Ishikawa (cell line): ENCODE measurements at regions not wholly inside any gene's neighbourhood (a gene's known extent, or its start where the extent isn't known, plus 50 kb on each side); places are given as distances from the start of the nearest gene placed in this dataset.

Experiments used
- CEBPB ChIP-seq: IDR thresholded peaks from 2 replicates; pipeline ENCODE4 v1.6.1; 2012
- CREB1 ChIP-seq: IDR thresholded peaks from 2 replicates; pipeline ENCODE4 v1.6.1; 2012; ENCODE audit warnings: low read depth
- EGR1 ChIP-seq: IDR thresholded peaks from 2 replicates; pipeline ENCODE4 v1.6.1; 2012
- EP300 ChIP-seq: IDR thresholded peaks from 2 replicates; pipeline ENCODE4 v1.6.1; 2012; ENCODE audit warnings: borderline replicate concordance
- FOXM1 ChIP-seq: IDR thresholded peaks from 2 replicates; pipeline ENCODE4 v1.6.1; 2012; ENCODE audit warnings: low read depth, borderline replicate concordance
- MAX ChIP-seq: IDR thresholded peaks from 2 replicates; pipeline ENCODE4 v1.6.1; 2012
- NFIC ChIP-seq: IDR thresholded peaks from 2 replicates; pipeline ENCODE4 v1.6.1; 2012
- RAD21 ChIP-seq: IDR thresholded peaks from 2 replicates; pipeline ENCODE4 v1.6.1; 2012; ENCODE audit warnings: low read depth
- REST ChIP-seq: IDR thresholded peaks from 2 replicates; pipeline ENCODE4 v1.6.1; 2012; ENCODE audit warnings: low read depth, mild to moderate bottlenecking
- TAF1 ChIP-seq: IDR thresholded peaks from 2 replicates; pipeline ENCODE4 v1.6.1; 2012; ENCODE audit warnings: low read depth, mild to moderate bottlenecking
- TCF12 ChIP-seq: IDR thresholded peaks from 2 replicates; pipeline ENCODE4 v1.6.1; 2012; ENCODE audit warnings: low read depth
- TEAD4 ChIP-seq: IDR thresholded peaks from 2 replicates; pipeline ENCODE4 v1.6.1; 2012
- USF1 ChIP-seq: IDR thresholded peaks from 2 replicates; pipeline ENCODE4 v1.6.1; 2012
- YY1 ChIP-seq: IDR thresholded peaks from 2 replicates; pipeline ENCODE4 v1.6.1; 2012; ENCODE audit warnings: low read depth
- ZBTB7A ChIP-seq: IDR thresholded peaks from 2 replicates; pipeline ENCODE4 v1.6.1; 2012; ENCODE audit warnings: low read depth

GRCh38 chr2:5937851-5938565 is 245.8 kb downstream of the SOX11 start:
- TF ChIP-seq TAF1 = no peak
- no peak for TF ChIP-seq EGR1
- no peak for TF ChIP-seq MAX
- no peak for TF ChIP-seq EP300
- no peak for TF ChIP-seq USF1
- no peak for TF ChIP-seq TEAD4
- no peak for TF ChIP-seq CEBPB
- no peak for TF ChIP-seq YY1
- TF ChIP-seq REST = no peak
- TF ChIP-seq CREB1 = no peak
- TF ChIP-seq TCF12 = no peak
- no peak for TF ChIP-seq RAD21

GRCh38 chr2:5938566-5938896 is 246.3 kb downstream of the SOX11 start:
- TF ChIP-seq TCF12 (no peak), NFIC (no peak), TAF1 (no peak), CREB1 (no peak), ZBTB7A (no peak), REST (no peak), TEAD4 (no peak), EGR1 (no peak), MAX (no peak)

- no peak for TF ChIP-seq YY1
These were observed 247.4 kb downstream of the SOX11 start for GRCh38 chr2:5939553-5939952.

- TF ChIP-seq RAD21 (no peak), REST (no peak), FOXM1 (no peak), EP300 (no peak), CEBPB (no peak), NFIC (no peak), MAX (no peak), TEAD4 (no peak), ZBTB7A (no peak), TAF1 (no peak), USF1 (no peak), YY1 (no peak), EGR1 (no peak), TCF12 (no peak), CREB1 (no peak)
These were observed 248.7 kb downstream of the SOX11 start for GRCh38 chr2:5940596-5941535.
